Prostate gland (tissue), 2 donors: ENCODE measurements at regions not wholly inside any gene's neighbourhood (a gene's known extent, or its start where the extent isn't known, plus 50 kb on each side); places are given as distances from the start of the nearest gene placed in this dataset.

Experiments
- DNase-seq: peaks from one replicate; pipeline ENCODE4 v3.0.0-alpha.2; 2019; ENCODE audit warnings: low spot score
- H3K27ac ChIP-seq, 2 donors: fragments of 200-600 bp; sonication (generic); 2 replicates each; pipeline ENCODE4 v1.5.1; 2017 to 2019
- H3K27me3 ChIP-seq: fragments of 200-600 bp; sonication (generic); replicated peaks from 2 replicates; pipeline ENCODE4 v1.5.1; 2019; ENCODE audit not compliant: insufficient read depth
- H3K36me3 ChIP-seq, 2 donors: fragments of 200-600 bp; sonication (generic); 1 replicate in 1 of 2; 2 replicates in 1 of 2; pipeline versions ENCODE4 v1.5.1 to v1.8.1; 2017 to 2019
- H3K4me1 ChIP-seq: fragments of 200-600 bp; sonication (generic); replicated peaks from 2 replicates; pipeline ENCODE4 v1.5.1; 2019
- H3K4me3 ChIP-seq, 2 donors: fragments of 200-600 bp; sonication (generic); 2 replicates each; pipeline ENCODE4 v1.5.1; 2017 to 2019
- H3K9me3 ChIP-seq: fragments of 200-600 bp; sonication (generic); 2 replicates; pipeline ENCODE4 v1.5.1; 2017
- CTCF ChIP-seq, 4 experiments: fragments of 200-600 bp in 2 of 4; fragments of 450-650 bp in 2 of 4; sonication (generic) in 2 of 4; IDR thresholded peaks; 1 replicate in 3 of 4; 2 replicates in 1 of 4; pipeline ENCODE4 v1.5.1; 2016 to 2019; ENCODE audit warnings: antibody characterized with exemption in 4 of 4, mild to moderate bottlenecking in 2 of 4, moderate library complexity in 2 of 4
- POLR2A ChIP-seq: fragments of 450-650 bp; IDR thresholded peaks from one replicate; pipeline ENCODE4 v1.6.1; 2016; ENCODE audit warnings: antibody characterized with exemption, mild to moderate bottlenecking
- POLR2AphosphoS5 ChIP-seq: sonication (generic); formaldehyde crosslinking; IDR thresholded peaks from one replicate; pipeline ENCODE4 v1.6.1; 2017; ENCODE audit warnings: antibody characterized with exemption
- WGBS: methylation state at CpG from one replicate; pipeline ENCODE4 v1.1.5; 2018; 5-methylcytosine and 5-hydroxymethylcytosine counted together
- intact Hi-C: fragments of 100-400 bp; cut with DNase I; formaldehyde crosslinking; loops from one replicate; pipeline ENCODE4 v1.14.2; 2022

GRCh38 chr16:86778108-86778745 is 199.9 kb downstream of the FOXL1 start:
- Histone ChIP-seq H3K27ac (no peak overlapping the region), H3K4me1 (no peaks in the 10 kb centered on the region), H3K4me3 (no peak overlapping the region), H3K9me3 (no peaks in the 10 kb centered on the region), H3K27me3 (no peaks in the 10 kb centered on the region), H3K36me3 (no peaks in the 10 kb centered on the region)
- DNase-seq = no peak
- 75% methylated on average over 13 of the region's 13 CpGs for WGBS
- TF ChIP-seq POLR2AphosphoS5 = no peak
- intact Hi-C loops = no loop called here

- no peaks in the 10 kb centered on the region for H3K27me3 ChIP-seq
- H3K4me3 ChIP-seq = no peak overlapping the region
- H3K27ac ChIP-seq = no peak overlapping the region
- intact Hi-C loops = no loop called here
- H3K9me3 ChIP-seq = no peaks in the 10 kb centered on the region
- H3K4me1 ChIP-seq = no peaks in the 10 kb centered on the region
- 78% methylated on average over 9 of the region's 9 CpGs for WGBS
- H3K36me3 ChIP-seq = no peaks in the 10 kb centered on the region
- no peak for TF ChIP-seq CTCF (IDR thresholded peaks at IDR 0.05)
- no peak for DNase-seq
Measured at GRCh38 chr16:86778978-86779377, 200.6 kb downstream of the FOXL1 start.

DNA sequence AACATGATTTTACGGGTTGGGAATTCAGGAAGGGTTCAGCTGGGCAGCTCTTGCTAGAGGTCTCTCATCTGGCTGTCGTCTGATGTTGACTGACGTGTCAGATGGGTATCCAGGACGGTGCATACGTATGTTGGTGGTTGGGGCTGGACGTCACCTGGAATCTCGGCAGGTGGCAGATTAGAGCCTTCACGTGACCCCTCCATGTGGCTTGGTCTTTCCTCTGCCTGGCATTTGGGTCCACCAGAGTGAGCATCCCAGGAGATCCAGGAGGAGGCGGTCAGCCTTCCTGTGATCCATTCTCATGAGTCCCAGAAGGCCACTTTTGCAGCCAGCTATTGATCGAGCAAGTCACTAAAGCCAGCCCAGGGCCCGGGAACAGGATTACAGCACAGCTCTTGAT is 202.7 kb downstream of the FOXL1 start:
- Histone ChIP-seq H3K27ac (no peak overlapping the region), H3K9me3 (no peaks in the 10 kb centered on the region), H3K4me1 (no peaks in the 10 kb centered on the region), H3K27me3 (no peaks in the 10 kb centered on the region), H3K36me3 (no peaks in the 10 kb centered on the region), H3K4me3 (no peak overlapping the region)
- no peak for DNase-seq
- intact Hi-C loops = no loop called here
- 87% methylated on average over 10 of the region's 11 CpGs for WGBS
- no peak for TF ChIP-seq POLR2AphosphoS5
- TF ChIP-seq CTCF (IDR thresholded peaks at IDR 0.05) = no peak
- no peak for TF ChIP-seq POLR2A

GRCh38 chr16:86783636-86784626 is 205.6 kb downstream of the FOXL1 start:
- Histone ChIP-seq H3K27ac (peak overlapping the region in 1 of 2 donors; percentile 20), H3K4me3 (no peak overlapping the region), H3K4me1 (no peaks in the 10 kb centered on the region), H3K9me3 (no peaks in the 10 kb centered on the region), H3K27me3 (no peaks in the 10 kb centered on the region), H3K36me3 (no peaks in the 10 kb centered on the region)
- WGBS = 42% methylated on average over 23 of the region's 23 CpGs
- TF ChIP-seq POLR2A (no peak), POLR2AphosphoS5 (peak; percentile 92)
- intact Hi-C loops = no loop called here
- peak; percentile 93 for DNase-seq

DNA sequence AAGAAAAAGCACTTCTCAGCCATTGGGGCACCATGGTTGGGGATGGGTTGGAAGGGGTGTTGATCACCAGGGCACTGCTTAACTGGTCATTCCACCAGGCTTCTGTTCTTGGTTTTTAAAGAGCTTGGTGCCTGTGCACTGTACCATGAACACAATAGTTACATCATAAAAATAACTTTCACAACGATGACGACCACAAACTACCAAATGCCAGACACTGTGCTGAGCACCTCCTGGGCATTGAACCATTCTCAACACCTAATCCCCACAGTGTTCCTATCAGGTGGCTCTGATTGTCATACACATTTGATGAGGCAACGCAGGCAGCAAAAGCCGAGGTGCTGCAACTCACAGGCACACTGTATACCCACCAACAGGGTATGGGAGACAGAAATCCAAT is 208.0 kb downstream of the FOXL1 start:
- Histone ChIP-seq H3K27ac (no peak overlapping the region), H3K36me3 (no peaks in the 10 kb centered on the region), H3K4me3 (no peak overlapping the region), H3K27me3 (no peaks in the 10 kb centered on the region), H3K4me1 (no peaks in the 10 kb centered on the region), H3K9me3 (no peaks in the 10 kb centered on the region)
- TF ChIP-seq CTCF (IDR thresholded peaks at IDR 0.05) (no peak), POLR2A (no peak), POLR2AphosphoS5 (no peak)
- DNase-seq = no peak
- intact Hi-C loops = no loop called here
- 66% methylated on average over 4 of the region's 4 CpGs for WGBS
